GM12891 (cell line): ENCODE measurements at regions not wholly inside any gene's neighbourhood (a gene's known extent, or its start where the extent isn't known, plus 50 kb on each side); places are given as distances from the start of the nearest gene placed in this dataset.

Experiments used
- POLR2A ChIP-seq: IDR thresholded peaks from 2 replicates; pipeline ENCODE4 v1.6.1; 2011; ENCODE audit warnings: low read depth, low read length, control low read depth
- POLR2AphosphoS5 ChIP-seq: IDR thresholded peaks from 2 replicates; pipeline ENCODE4 v1.6.1; 2011; ENCODE audit warnings: low read depth, low read length, control low read depth
- POU2F2 ChIP-seq: IDR thresholded peaks from 2 replicates; pipeline ENCODE4 v1.6.1; 2011; ENCODE audit warnings: low read depth, mild to moderate bottlenecking, control low read depth, low read length, moderate library complexity
- SPI1 ChIP-seq: IDR thresholded peaks from 2 replicates; pipeline ENCODE4 v1.6.1; 2011; ENCODE audit warnings: low read depth, low read length, control low read depth
- TAF1 ChIP-seq: IDR thresholded peaks from 2 replicates; pipeline ENCODE4 v1.6.1; 2011; ENCODE audit warnings: low read depth, low read length, control low read depth

DNA sequence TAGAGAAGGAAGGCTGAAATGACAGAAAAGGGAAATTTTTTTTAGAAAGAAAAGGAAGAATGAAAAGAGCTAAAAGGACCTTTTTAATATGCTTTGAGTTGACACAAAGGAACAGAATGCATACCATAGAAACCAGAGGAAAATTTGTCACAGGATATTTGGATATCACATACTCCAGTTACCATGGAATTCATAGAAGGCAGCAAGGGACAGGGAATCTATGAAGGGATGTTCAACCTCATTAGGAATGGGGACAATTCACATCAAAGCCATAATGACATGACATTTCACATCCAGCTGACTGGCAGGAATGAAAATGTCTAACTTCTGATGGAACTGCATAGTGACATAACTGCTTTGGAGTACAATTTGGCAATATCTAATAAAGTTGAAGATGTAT, 469.4 kb downstream of the CCER1 start:
- TF ChIP-seq POLR2AphosphoS5: no peak
- no peak for TF ChIP-seq TAF1
- TF ChIP-seq POLR2A: no peak
- no peak for TF ChIP-seq POU2F2
- no peak for TF ChIP-seq SPI1
